ENCODE measurements at regions not wholly inside any gene's neighbourhood (a gene's known extent, or its start where the extent isn't known, plus 50 kb on each side); places are given as distances from the start of the nearest gene placed in this dataset.

- no peaks in the 10 kb centered on the region for H3K4me1 ChIP-seq (ENCODE audit: insufficient read depth, low read length, poor library complexity, severe bottlenecking)
- H3K9me3 ChIP-seq (ENCODE audit: insufficient read depth, low read depth, low read length) = no peaks in the 10 kb centered on the region
- H3K9me2 ChIP-seq (replicated peaks; ENCODE audit: low read depth, low read length) = no peaks in the 10 kb centered on the region
- H3K9ac ChIP-seq (ENCODE audit: low read depth, low read length, poor library complexity, severe bottlenecking) = no peak overlapping the region
- no peak overlapping the region for H3K4me3 ChIP-seq (ENCODE audit: low read length, poor library complexity, severe bottlenecking)
- no peaks in the 10 kb centered on the region for H3K36me3 ChIP-seq (ENCODE audit: insufficient read depth, low read length)
- H4K20me1 ChIP-seq (ENCODE audit: insufficient read depth, low read length, poor library complexity, severe bottlenecking) = no peaks in the 10 kb centered on the region
- H3K4me2 ChIP-seq (ENCODE audit: low read depth, low read length, poor library complexity, severe bottlenecking) = no peak overlapping the region
- no peak for TF ChIP-seq EZH2phosphoT487 (IDR thresholded peaks at IDR 0.05; ENCODE audit: borderline replicate concordance)
- no peak for TF ChIP-seq CTCF (conservative IDR thresholded peaks at IDR 0.05; ENCODE audit: low read length)
- H3K27me3 ChIP-seq (ENCODE audit: insufficient read depth, low read length, poor library complexity, severe bottlenecking) = no peaks in the 10 kb centered on the region
- H3F3A ChIP-seq (ENCODE audit: low read depth) = no peaks in the 10 kb centered on the region
- H2AFZ ChIP-seq (ENCODE audit: low read length) = no peak overlapping the region
- no peaks in the 10 kb centered on the region for H3K79me2 ChIP-seq (ENCODE audit: insufficient read depth, low read length)
Observed at GRCh38 chr7:41536873-41537665, 165.8 kb downstream of the INHBA start.

GRCh38 chr7:41536122-41536872 lies 166.6 kb downstream of the INHBA start:
- Histone ChIP-seq H3K36me3 (ENCODE audit: insufficient read depth, low read length) (no peaks in the 10 kb centered on the region), H3K4me1 (ENCODE audit: insufficient read depth, low read length, poor library complexity, severe bottlenecking) (no peaks in the 10 kb centered on the region), H3K27me3 (ENCODE audit: insufficient read depth, low read length, poor library complexity, severe bottlenecking) (no peaks in the 10 kb centered on the region), H3K9me2 (replicated peaks; ENCODE audit: low read depth, low read length) (no peaks in the 10 kb centered on the region), H3K79me2 (ENCODE audit: insufficient read depth, low read length) (no peaks in the 10 kb centered on the region), H3K4me3 (ENCODE audit: low read length, poor library complexity, severe bottlenecking) (no peak overlapping the region), H3K4me2 (ENCODE audit: low read depth, low read length, poor library complexity, severe bottlenecking) (no peak overlapping the region), H3F3A (ENCODE audit: low read depth) (no peaks in the 10 kb centered on the region), H3K9ac (ENCODE audit: low read depth, low read length, poor library complexity, severe bottlenecking) (no peak overlapping the region), H2AFZ (ENCODE audit: low read length) (no peak overlapping the region), H4K20me1 (ENCODE audit: insufficient read depth, low read length, poor library complexity, severe bottlenecking) (no peaks in the 10 kb centered on the region), H3K9me3 (ENCODE audit: insufficient read depth, low read depth, low read length) (no peaks in the 10 kb centered on the region)
- no peak for TF ChIP-seq CTCF (conservative IDR thresholded peaks at IDR 0.05; ENCODE audit: low read length)
- TF ChIP-seq EZH2phosphoT487 (IDR thresholded peaks at IDR 0.05; ENCODE audit: borderline replicate concordance) = no peak

DNA sequence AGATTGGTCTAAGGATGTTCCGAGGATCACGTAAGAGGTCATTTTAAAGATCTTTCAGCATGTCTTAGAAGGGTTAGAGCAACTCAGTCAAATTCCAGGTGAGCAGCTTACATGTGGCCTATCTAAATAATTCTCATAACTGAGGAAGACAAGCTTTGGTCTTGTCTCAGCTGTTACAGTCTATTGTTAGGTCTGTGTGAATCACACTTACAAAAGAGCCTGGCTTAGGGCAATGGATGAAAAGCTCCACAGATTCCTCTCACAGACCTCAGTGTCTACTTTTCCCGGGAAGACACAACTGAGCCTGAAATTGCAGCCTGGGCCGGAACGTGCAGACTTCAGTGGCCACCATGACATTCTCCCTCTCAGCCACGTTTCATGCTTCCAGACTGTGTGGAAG lies 173.1 kb downstream of the INHBA start:
- Histone ChIP-seq H3K36me3 (ENCODE audit: insufficient read depth, low read length) (no peaks in the 10 kb centered on the region), H3K4me1 (ENCODE audit: insufficient read depth, low read length, poor library complexity, severe bottlenecking) (no peaks in the 10 kb centered on the region), H3K4me2 (ENCODE audit: low read depth, low read length, poor library complexity, severe bottlenecking) (no peak overlapping the region), H3K9ac (ENCODE audit: low read depth, low read length, poor library complexity, severe bottlenecking) (no peak overlapping the region), H3K9me3 (ENCODE audit: insufficient read depth, low read depth, low read length) (no peaks in the 10 kb centered on the region), H3F3A (ENCODE audit: low read depth) (no peaks in the 10 kb centered on the region), H3K79me2 (ENCODE audit: insufficient read depth, low read length) (no peaks in the 10 kb centered on the region), H3K4me3 (ENCODE audit: low read length, poor library complexity, severe bottlenecking) (no peak overlapping the region), H2AFZ (ENCODE audit: low read length) (no peak overlapping the region), H3K9me2 (replicated peaks; ENCODE audit: low read depth, low read length) (no peaks in the 10 kb centered on the region), H3K27me3 (ENCODE audit: insufficient read depth, low read length, poor library complexity, severe bottlenecking) (no peaks in the 10 kb centered on the region), H4K20me1 (ENCODE audit: insufficient read depth, low read length, poor library complexity, severe bottlenecking) (no peaks in the 10 kb centered on the region)
- TF ChIP-seq EZH2phosphoT487 (IDR thresholded peaks at IDR 0.05; ENCODE audit: borderline replicate concordance) (no peak), CTCF (conservative IDR thresholded peaks at IDR 0.05; ENCODE audit: low read length) (no peak)
